ENCODE measurements at regions not wholly inside any gene's neighbourhood (a gene's known extent, or its start where the extent isn't known, plus 50 kb on each side); places are given as distances from the start of the nearest gene placed in this dataset.

DNA sequence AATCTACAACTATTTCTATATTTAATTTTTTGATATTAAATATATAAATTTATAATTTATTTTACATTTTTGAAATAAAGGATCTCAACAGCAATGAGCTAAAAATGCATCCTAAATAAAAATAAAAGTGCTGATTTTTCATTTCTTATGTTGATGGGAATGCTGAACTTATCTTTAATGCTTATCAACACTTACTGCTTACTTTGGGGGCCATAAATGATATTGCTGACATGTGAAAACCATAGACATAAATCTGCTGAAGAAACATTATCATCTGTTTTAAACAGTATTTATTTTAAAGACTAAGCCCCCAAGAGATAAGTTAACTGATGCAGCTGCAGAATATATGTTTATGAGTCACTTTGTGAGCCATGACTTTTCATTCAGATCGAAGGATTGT is 594.1 kb upstream of the PKN2 start:
- TF ChIP-seq, protein P1, sequence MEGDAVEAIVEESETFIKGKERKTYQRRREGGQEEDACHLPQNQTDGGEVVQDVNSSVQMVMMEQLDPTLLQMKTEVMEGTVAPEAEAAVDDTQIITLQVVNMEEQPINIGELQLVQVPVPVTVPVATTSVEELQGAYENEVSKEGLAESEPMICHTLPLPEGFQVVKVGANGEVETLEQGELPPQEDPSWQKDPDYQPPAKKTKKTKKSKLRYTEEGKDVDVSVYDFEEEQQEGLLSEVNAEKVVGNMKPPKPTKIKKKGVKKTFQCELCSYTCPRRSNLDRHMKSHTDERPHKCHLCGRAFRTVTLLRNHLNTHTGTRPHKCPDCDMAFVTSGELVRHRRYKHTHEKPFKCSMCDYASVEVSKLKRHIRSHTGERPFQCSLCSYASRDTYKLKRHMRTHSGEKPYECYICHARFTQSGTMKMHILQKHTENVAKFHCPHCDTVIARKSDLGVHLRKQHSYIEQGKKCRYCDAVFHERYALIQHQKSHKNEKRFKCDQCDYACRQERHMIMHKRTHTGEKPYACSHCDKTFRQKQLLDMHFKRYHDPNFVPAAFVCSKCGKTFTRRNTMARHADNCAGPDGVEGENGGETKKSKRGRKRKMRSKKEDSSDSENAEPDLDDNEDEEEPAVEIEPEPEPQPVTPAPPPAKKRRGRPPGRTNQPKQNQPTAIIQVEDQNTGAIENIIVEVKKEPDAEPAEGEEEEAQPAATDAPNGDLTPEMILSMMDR (IDR thresholded peaks at IDR 0.05) = no peak
- no peak for TF ChIP-seq POLR2A (IDR thresholded peaks at IDR 0.05)

Measured in lower leg skin (tissue), 3 donors.